Medulla oblongata (tissue), 1 donor: ENCODE measurements at regions not wholly inside any gene's neighbourhood (a gene's known extent, or its start where the extent isn't known, plus 50 kb on each side); places are given as distances from the start of the nearest gene placed in this dataset.

Experiments
- DNase-seq: peaks from one replicate; pipeline ENCODE4 v3.0.0-alpha.2; 2015; ENCODE audit errors: extremely low spot score

GRCh38 chr2:157149270-157149669 lies 108.2 kb upstream of the GALNT5 start:
- DNase-seq = no peak

DNA sequence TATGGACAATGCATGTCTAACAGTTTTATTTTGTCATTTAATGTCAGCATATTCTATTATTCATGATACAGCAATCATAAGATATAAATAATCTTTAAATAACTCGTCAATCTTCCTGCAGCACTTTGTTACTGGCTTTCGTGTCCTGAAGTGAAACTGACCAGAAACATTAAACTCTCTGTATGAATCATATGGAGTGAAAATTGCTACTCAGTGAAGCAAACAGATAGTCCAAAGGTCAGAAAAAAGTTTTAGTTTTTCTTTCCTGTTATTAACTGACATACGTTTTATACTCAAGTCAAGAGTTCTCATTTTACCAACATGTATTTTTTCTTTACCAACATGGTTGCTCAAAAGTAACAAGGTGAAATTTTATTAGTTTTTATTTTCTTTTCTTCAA lies 106.8 kb upstream of the GALNT5 start:
- no peak for DNase-seq

DNA sequence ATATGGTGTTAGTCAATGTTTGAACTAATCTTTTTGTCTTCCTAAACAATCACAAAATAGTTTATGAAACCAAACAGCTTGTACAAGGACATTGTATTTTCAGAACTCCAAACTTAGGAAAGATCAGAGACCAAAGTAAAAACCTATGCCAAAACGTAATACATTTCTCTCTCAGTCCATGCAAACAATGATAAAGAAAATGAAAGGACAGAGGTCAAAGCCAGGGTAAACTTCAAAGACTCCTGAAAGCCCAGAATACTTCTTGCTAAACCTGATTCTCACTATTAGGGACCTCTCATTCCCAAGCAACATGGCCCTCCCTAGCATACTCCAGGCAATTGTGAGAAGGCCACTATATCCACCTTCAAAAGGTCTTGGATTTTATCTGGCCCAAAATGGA lies 105.1 kb upstream of the GALNT5 start:
- no peak for DNase-seq

- no peak for DNase-seq
These were observed 101.5 kb upstream of the GALNT5 start for GRCh38 chr2:157155992-157156391.

DNA sequence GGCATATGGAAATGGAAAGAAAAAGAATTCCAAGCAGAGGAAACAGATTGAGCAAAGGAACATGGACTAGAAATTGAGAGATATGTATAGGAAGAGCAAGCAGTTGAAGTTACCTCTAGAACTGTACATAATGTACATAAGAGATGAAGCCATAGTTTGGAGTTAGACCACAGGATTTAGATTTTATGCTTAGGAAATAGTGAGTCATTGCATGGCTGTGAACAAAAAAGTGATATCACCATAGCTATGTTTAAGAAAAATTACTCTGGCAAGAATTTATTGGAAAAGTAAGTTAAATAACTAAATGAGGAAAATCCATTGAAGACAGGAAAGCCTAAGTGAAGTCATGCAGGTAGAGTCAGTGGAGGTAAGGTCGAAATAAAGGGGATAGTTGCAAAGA lies 99.4 kb upstream of the GALNT5 start:
- no peak for DNase-seq

DNA sequence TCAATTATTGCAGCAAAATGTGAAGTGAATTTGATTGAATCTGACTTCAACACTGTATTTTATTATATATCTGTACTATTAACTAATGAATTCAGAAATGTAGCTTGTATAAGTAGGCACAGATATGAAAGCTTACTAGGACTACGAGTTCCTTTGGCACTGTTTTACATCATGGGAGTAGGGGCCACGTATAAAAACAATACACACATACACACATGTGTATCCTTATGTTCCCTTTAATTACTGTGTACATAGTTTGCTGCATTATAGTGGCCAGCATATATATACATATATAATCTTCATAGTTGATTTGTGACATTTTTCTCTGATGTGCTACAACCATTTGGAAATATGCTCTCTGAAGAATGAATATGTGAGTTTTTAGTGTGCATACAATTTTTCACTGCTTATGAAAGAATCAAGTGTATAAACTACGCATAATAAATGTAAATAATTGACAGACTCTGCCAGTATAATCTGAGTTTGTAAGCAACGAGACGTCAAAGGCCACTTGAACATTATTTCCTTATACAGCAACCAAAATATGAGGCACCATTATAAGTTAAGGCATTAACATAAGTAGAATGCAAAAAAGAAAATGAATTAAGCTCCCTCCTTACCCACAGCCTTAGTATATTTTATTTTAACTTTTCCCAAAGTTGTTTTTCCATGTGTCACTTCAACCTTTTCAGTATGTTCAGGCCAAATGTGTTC lies 98.1 kb upstream of the GALNT5 start:
- DNase-seq = no peak

DNA sequence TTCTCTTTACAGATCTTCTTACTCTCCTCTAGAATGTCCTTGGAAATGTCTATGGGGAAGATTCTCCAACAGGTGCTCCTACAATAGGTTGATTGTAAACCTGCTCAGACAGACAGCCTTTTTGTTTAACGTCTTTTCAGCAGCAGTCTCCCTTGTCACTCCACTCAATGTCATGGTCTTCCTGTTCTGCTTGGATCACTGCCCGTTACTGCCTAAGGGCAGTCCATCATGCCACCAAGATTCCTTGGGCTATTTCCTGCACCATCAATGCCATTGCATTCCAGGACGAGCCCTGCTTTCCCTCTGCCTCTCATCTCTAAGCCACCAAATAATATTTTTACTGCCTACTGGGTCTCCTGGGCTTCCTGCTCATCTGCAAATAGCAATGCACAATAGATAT lies 97.4 kb upstream of the GALNT5 start:
- no peak for DNase-seq

DNA sequence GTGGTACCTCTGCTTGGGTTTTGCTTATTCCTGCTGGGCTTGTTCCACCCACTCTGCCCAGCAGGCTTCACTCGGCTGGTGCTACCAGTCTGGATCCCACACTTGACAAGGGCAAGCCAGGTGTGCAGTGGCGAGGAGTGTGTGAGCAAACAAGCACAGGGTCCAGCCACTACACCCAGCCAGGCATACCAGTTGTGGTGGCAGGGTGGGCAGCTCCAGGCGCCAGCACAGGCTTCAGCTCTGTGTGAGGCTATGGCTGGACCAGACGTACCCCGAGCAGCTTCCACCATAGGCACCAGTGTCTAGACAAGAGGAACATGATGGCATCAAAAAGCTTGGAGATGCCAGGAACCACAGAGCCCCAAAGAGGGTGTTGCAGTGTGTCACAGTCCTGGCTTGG lies 93.1 kb upstream of the GALNT5 start:
- DNase-seq = no peak

- no peak for DNase-seq
These were observed 92.6 kb upstream of the GALNT5 start for GRCh38 chr2:157164891-157165290.

DNA sequence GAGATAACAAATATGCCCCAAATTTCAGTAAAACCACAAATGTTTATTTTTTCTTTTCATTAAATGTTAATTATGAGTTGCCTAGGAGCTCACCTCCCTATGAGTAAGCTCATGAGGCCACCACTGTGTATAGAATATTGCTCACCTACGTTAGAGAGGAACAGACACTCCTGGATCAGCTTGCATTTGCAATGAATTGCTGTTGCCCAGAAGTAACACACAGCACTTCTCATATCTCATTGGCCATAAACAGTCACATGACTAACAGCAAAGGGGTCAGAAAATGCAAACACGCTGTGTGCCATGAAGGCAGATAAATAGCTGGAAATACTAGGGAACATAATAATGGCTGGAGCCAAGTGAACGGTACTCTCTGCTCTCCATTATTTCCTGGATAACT lies 89.0 kb upstream of the GALNT5 start:
- DNase-seq = no peak

- DNase-seq = no peak
These were observed 87.6 kb upstream of the GALNT5 start for GRCh38 chr2:157169889-157170288.

DNA sequence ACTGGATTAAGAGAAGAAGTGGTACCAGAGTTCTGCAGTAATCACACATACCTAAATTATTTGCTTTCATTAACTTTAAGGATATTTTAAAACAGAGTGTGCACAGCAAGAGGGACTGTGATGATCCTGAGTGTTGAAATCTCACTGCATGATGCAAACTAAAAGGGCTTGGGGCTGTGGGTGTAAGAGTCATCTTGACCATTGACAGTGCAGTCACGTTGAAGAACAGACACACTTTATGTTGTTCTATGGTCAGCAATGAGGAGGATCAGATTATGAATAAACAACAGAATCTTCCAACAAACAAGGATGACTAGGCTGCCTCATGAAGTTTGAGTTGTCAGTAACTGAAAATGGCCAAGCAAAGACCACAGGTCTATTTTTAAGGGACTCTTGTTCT lies 87.2 kb upstream of the GALNT5 start:
- DNase-seq = no peak

DNA sequence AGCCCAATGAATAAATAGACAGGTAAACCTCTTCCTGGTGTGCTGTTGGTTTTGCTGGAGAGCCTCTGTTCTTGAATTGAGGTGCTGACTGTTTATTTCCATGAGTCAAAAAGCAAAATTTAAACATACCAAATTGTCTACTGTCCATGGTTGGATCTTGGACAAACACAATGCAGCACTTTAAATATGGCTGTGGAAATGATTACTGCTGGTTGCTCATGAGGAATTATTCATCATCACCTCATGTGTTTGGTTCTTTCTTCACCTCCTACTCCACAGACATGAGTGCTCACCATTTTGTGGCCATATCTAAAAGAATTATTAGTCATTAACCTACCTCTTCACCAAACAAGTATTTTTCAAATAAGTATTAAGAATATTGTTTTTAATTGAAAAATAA lies 85.3 kb upstream of the GALNT5 start:
- no peak for DNase-seq

DNA sequence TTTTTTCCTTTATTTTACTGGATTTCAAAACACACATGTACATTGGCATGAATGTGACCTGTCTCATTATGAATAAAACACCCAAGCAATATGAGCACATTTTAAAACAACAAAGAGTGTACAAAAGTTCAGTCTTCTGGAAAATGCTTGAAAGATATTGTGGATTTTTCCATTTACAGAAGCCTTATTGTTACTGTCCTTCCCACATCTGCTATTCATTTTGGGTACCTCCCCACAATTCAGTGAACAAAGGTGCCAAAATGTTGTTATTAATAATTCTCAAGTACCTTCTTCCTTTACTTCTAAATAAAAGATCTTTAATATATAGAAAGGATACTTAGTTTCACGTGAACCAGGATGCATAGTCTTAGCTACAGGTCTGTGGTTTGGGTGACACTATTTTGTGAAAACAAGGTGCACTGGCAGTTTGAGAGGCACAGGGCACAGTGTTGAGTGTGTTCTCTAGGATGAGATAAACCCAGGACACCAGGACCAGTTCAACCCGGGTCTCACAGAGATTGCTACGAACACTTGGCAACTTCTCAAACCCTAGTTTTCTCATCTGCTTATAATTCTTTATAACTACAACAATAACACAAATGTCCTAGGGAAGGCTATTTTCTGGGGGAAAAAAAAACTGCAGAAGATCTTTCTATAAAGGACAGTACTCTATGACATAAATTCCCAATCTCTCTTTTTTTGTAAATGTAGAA lies 84.5 kb upstream of the GALNT5 start:
- no peak for DNase-seq

GRCh38 chr2:157173740-157174184 lies 83.7 kb upstream of the GALNT5 start:
- peak; percentile 8 for DNase-seq

- DNase-seq = no peak
These were observed 83.2 kb upstream of the GALNT5 start for GRCh38 chr2:157174321-157174720.

DNA sequence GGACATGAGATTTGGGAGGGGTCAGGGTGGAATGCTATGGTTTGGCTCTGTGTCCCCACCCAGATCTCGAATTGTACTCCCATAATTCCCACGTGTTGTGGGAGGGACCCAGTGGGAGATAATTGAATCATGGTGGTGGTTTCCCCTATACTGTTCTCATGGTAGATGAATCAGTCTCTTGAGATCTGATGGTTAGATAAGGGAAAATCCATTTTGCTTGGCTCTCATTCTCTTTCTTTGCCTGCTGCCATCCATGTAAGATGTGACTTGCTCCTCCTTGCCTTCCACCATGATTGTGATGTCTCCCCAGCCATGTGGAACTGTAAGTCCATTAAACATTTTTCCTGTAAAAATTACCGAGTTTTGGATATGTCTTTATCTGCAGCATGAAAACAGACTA lies 80.9 kb upstream of the GALNT5 start:
- DNase-seq = no peak

- DNase-seq = no peak
These were observed 78.6 kb upstream of the GALNT5 start for GRCh38 chr2:157178874-157179273.

GRCh38 chr2:157179324-157180105 lies 78.0 kb upstream of the GALNT5 start:
- no peak for DNase-seq

GRCh38 chr2:157180359-157180758 lies 77.1 kb upstream of the GALNT5 start:
- DNase-seq = no peak

- DNase-seq = no peak
These were observed 76.3 kb upstream of the GALNT5 start for GRCh38 chr2:157181234-157181633.

DNA sequence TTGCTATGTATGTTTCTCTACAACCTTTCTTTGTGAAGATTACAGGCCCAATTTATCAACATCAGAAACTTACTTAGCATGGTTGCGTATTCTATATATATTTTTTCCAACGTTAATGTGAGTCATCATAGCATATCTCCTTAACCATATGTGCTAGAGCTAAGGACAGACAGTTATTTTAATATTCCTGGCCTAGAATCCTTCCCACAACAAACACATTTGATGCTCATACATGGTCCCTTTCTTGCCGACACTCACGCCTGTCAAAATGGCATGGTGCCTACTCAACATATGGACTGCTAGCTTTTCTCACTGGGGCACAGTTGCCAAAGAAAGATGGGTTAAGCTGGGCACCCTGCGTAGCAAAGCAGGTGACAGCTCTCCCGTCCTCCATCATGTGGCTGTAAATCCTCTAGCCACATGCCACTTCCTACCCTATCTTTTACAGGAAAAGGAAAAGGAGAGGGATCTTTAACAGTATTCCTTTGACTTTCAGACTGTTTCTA lies 75.2 kb upstream of the GALNT5 start:
- no peak for DNase-seq
